ENCODE measurements at regions not wholly inside any gene's neighbourhood (a gene's known extent, or its start where the extent isn't known, plus 50 kb on each side); places are given as distances from the start of the nearest gene placed in this dataset.
"Not testable (repeated sequence)": the region's sequence is repeated elsewhere in the genome, so short reads cannot be mapped to it uniquely, and the experiment has no call there.

GRCh38 chr5:10110228-10110627 lies 139.5 kb downstream of the ATPSCKMT start:
- Histone ChIP-seq H3K9ac (ENCODE audit: low read depth, low read length) (no peak overlapping the region), H3K36me3 (ENCODE audit: control insufficient read depth, insufficient read depth, low read length) (no peaks in the 10 kb centered on the region), H3K4me3 (ENCODE audit: low read depth, low read length) (no peak overlapping the region), H3K27me3 (ENCODE audit: control insufficient read depth, insufficient read depth, low read length) (no peaks in the 10 kb centered on the region), H3K4me1 (ENCODE audit: control insufficient read depth, insufficient read depth, low read length) (no peaks in the 10 kb centered on the region), H3K27ac (ENCODE audit: low read depth, low read length) (no peak overlapping the region), H3K9me3 (ENCODE audit: control insufficient read depth, insufficient read depth, low read length) (no peaks in the 10 kb centered on the region)

GRCh38 chr5:10109299-10109698 lies 140.4 kb downstream of the ATPSCKMT start:
- Histone ChIP-seq H3K9ac (ENCODE audit: low read depth, low read length) (no peak overlapping the region), H3K4me1 (ENCODE audit: control insufficient read depth, insufficient read depth, low read length) (peaks cover 7% of the 10 kb centered on the region), H3K4me3 (ENCODE audit: low read depth, low read length) (no peak overlapping the region), H3K9me3 (ENCODE audit: control insufficient read depth, insufficient read depth, low read length) (no peaks in the 10 kb centered on the region), H3K27ac (ENCODE audit: low read depth, low read length) (no peak overlapping the region), H3K36me3 (ENCODE audit: control insufficient read depth, insufficient read depth, low read length) (no peaks in the 10 kb centered on the region), H3K27me3 (ENCODE audit: control insufficient read depth, insufficient read depth, low read length) (no peaks in the 10 kb centered on the region)

- Histone ChIP-seq H3K27me3 (ENCODE audit: control insufficient read depth, insufficient read depth, low read length) (no peaks in the 10 kb centered on the region), H3K4me1 (ENCODE audit: control insufficient read depth, insufficient read depth, low read length) (peaks cover 29% of the 10 kb centered on the region), H3K36me3 (ENCODE audit: control insufficient read depth, insufficient read depth, low read length) (no peaks in the 10 kb centered on the region), H3K9ac (ENCODE audit: low read depth, low read length) (no peak overlapping the region), H3K4me3 (ENCODE audit: low read depth, low read length) (no peak overlapping the region), H3K9me3 (ENCODE audit: control insufficient read depth, insufficient read depth, low read length) (no peaks in the 10 kb centered on the region), H3K27ac (ENCODE audit: low read depth, low read length) (no peak overlapping the region)
Measured at GRCh38 chr5:10106806-10107205, 142.9 kb downstream of the ATPSCKMT start.

- Histone ChIP-seq H3K9me3 (ENCODE audit: control insufficient read depth, insufficient read depth, low read length) (no peaks in the 10 kb centered on the region), H3K4me3 (ENCODE audit: low read depth, low read length) (no peak overlapping the region), H3K4me1 (ENCODE audit: control insufficient read depth, insufficient read depth, low read length) (peaks cover 34% of the 10 kb centered on the region), H3K27me3 (ENCODE audit: control insufficient read depth, insufficient read depth, low read length) (no peaks in the 10 kb centered on the region), H3K27ac (ENCODE audit: low read depth, low read length) (no peak overlapping the region), H3K36me3 (ENCODE audit: control insufficient read depth, insufficient read depth, low read length) (no peaks in the 10 kb centered on the region), H3K9ac (ENCODE audit: low read depth, low read length) (no peak overlapping the region)
Measured at GRCh38 chr5:10106285-10106684, 143.4 kb downstream of the ATPSCKMT start.

GRCh38 chr5:10102706-10103497 lies 146.8 kb downstream of the ATPSCKMT start:
- Histone ChIP-seq H3K27me3 (ENCODE audit: control insufficient read depth, insufficient read depth, low read length) (no peaks in the 10 kb centered on the region), H3K4me1 (ENCODE audit: control insufficient read depth, insufficient read depth, low read length) (peaks cover 34% of the 10 kb centered on the region), H3K9ac (ENCODE audit: low read depth, low read length) (peak overlapping the region; percentile 17), H3K36me3 (ENCODE audit: control insufficient read depth, insufficient read depth, low read length) (no peaks in the 10 kb centered on the region), H3K27ac (ENCODE audit: low read depth, low read length) (peak overlapping the region; percentile 87), H3K9me3 (ENCODE audit: control insufficient read depth, insufficient read depth, low read length) (peaks cover 24% of the 10 kb centered on the region), H3K4me3 (ENCODE audit: low read depth, low read length) (peak overlapping the region; percentile 1; the same call in 1 of the 2 replicates)

GRCh38 chr5:10102235-10102634 lies 147.5 kb downstream of the ATPSCKMT start:
- H3K27me3 ChIP-seq (ENCODE audit: control insufficient read depth, insufficient read depth, low read length); H3K36me3 ChIP-seq (ENCODE audit: control insufficient read depth, insufficient read depth, low read length): not testable (repeated sequence)
- Histone ChIP-seq H3K4me1 (ENCODE audit: control insufficient read depth, insufficient read depth, low read length) (peaks cover 34% of the 10 kb centered on the region), H3K9me3 (ENCODE audit: control insufficient read depth, insufficient read depth, low read length) (peaks cover 24% of the 10 kb centered on the region), H3K27ac (ENCODE audit: low read depth, low read length) (peak overlapping the region; percentile 87), H3K4me3 (ENCODE audit: low read depth, low read length) (peak overlapping the region; percentile 27; the same call in 1 of the 2 replicates), H3K9ac (ENCODE audit: low read depth, low read length) (peak overlapping the region; percentile 55)

- no peaks in the 10 kb centered on the region for H3K36me3 ChIP-seq (ENCODE audit: control insufficient read depth, insufficient read depth, low read length)
- H3K27ac ChIP-seq (ENCODE audit: low read depth, low read length), result no peak overlapping the region
- H3K9me3 ChIP-seq (ENCODE audit: control insufficient read depth, insufficient read depth, low read length), result peaks cover 24% of the 10 kb centered on the region
- 0 out of 2 replicates have a peak overlapping the region, but pooled peaks have one; percentile 12 for H3K4me3 ChIP-seq (ENCODE audit: low read depth, low read length)
- peaks cover 29% of the 10 kb centered on the region for H3K4me1 ChIP-seq (ENCODE audit: control insufficient read depth, insufficient read depth, low read length)
- no peak overlapping the region for H3K9ac ChIP-seq (ENCODE audit: low read depth, low read length)
- no peaks in the 10 kb centered on the region for H3K27me3 ChIP-seq (ENCODE audit: control insufficient read depth, insufficient read depth, low read length)
Measured at GRCh38 chr5:10099548-10099947, 150.1 kb downstream of the ATPSCKMT start.

GRCh38 chr5:10091701-10092100 lies 158.0 kb downstream of the ATPSCKMT start:
- H3K4me1 ChIP-seq (ENCODE audit: control insufficient read depth, insufficient read depth, low read length), result peaks cover 7% of the 10 kb centered on the region; the same call in 1 of the 2 replicates
- H3K4me3 ChIP-seq (ENCODE audit: low read depth, low read length), result no peak overlapping the region
- no peaks in the 10 kb centered on the region for H3K36me3 ChIP-seq (ENCODE audit: control insufficient read depth, insufficient read depth, low read length)
- H3K27me3 ChIP-seq (ENCODE audit: control insufficient read depth, insufficient read depth, low read length), result no peaks in the 10 kb centered on the region
- H3K9ac ChIP-seq (ENCODE audit: low read depth, low read length), result no peak overlapping the region
- H3K9me3 ChIP-seq (ENCODE audit: control insufficient read depth, insufficient read depth, low read length), result peaks cover 9% of the 10 kb centered on the region
- no peak overlapping the region for H3K27ac ChIP-seq (ENCODE audit: low read depth, low read length)

GRCh38 chr5:10090074-10090473 lies 159.6 kb downstream of the ATPSCKMT start:
- Histone ChIP-seq H3K9ac (ENCODE audit: low read depth, low read length) (no peak overlapping the region), H3K36me3 (ENCODE audit: control insufficient read depth, insufficient read depth, low read length) (no peaks in the 10 kb centered on the region), H3K4me3 (ENCODE audit: low read depth, low read length) (no peak overlapping the region), H3K4me1 (ENCODE audit: control insufficient read depth, insufficient read depth, low read length) (peaks cover 7% of the 10 kb centered on the region; the same call in 1 of the 2 replicates), H3K27ac (ENCODE audit: low read depth, low read length) (no peak overlapping the region), H3K27me3 (ENCODE audit: control insufficient read depth, insufficient read depth, low read length) (no peaks in the 10 kb centered on the region), H3K9me3 (ENCODE audit: control insufficient read depth, insufficient read depth, low read length) (peaks cover 9% of the 10 kb centered on the region; the same call in 1 of the 2 replicates)

- no peaks in the 10 kb centered on the region for H3K27me3 ChIP-seq (ENCODE audit: control insufficient read depth, insufficient read depth, low read length)
- no peak overlapping the region for H3K4me3 ChIP-seq (ENCODE audit: low read depth, low read length)
- no peaks in the 10 kb centered on the region for H3K36me3 ChIP-seq (ENCODE audit: control insufficient read depth, insufficient read depth, low read length)
- no peak overlapping the region for H3K27ac ChIP-seq (ENCODE audit: low read depth, low read length)
- H3K9ac ChIP-seq (ENCODE audit: low read depth, low read length), result no peak overlapping the region
- H3K9me3 ChIP-seq (ENCODE audit: control insufficient read depth, insufficient read depth, low read length), result peaks cover 9% of the 10 kb centered on the region; the same call in 1 of the 2 replicates
- no peaks in the 10 kb centered on the region for H3K4me1 ChIP-seq (ENCODE audit: control insufficient read depth, insufficient read depth, low read length)
Measured at GRCh38 chr5:10085185-10085584, 164.5 kb downstream of the ATPSCKMT start.

- H3K27ac ChIP-seq (ENCODE audit: low read depth, low read length), result no peak overlapping the region
- H3K9ac ChIP-seq (ENCODE audit: low read depth, low read length), result no peak overlapping the region
- H3K4me1 ChIP-seq (ENCODE audit: control insufficient read depth, insufficient read depth, low read length), result no peaks in the 10 kb centered on the region
- H3K27me3 ChIP-seq (ENCODE audit: control insufficient read depth, insufficient read depth, low read length), result no peaks in the 10 kb centered on the region
- H3K36me3 ChIP-seq (ENCODE audit: control insufficient read depth, insufficient read depth, low read length), result no peaks in the 10 kb centered on the region
- no peak overlapping the region for H3K4me3 ChIP-seq (ENCODE audit: low read depth, low read length)
- H3K9me3 ChIP-seq (ENCODE audit: control insufficient read depth, insufficient read depth, low read length), result no peaks in the 10 kb centered on the region
Measured at GRCh38 chr5:10081584-10081983, 168.1 kb downstream of the ATPSCKMT start.
